Neural progenitor cell (in vitro differentiated cells): ENCODE measurements at regions not wholly inside any gene's neighbourhood (a gene's known extent, or its start where the extent isn't known, plus 50 kb on each side); places are given as distances from the start of the nearest gene placed in this dataset.
A peak's percentile ranks its signal among the peaks of the same experiment; 100 is the strongest.

Source experiments
- DNase-seq: peaks from one replicate; pipeline ENCODE4 v3.0.0-alpha.2; 2016; ENCODE audit warnings: low spot score
- H2AFZ ChIP-seq: fragments of 200-600 bp; sonication (generic); replicated peaks from 2 replicates; pipeline ENCODE4 v1.6.1; 2016; ENCODE audit warnings: antibody characterized with exemption
- H3F3A ChIP-seq: fragments of 200-600 bp; sonication (generic); 2 replicates; pipeline ENCODE4 v1.6.1; 2016; ENCODE audit warnings: antibody characterized with exemption, low read depth
- H3K27ac ChIP-seq: fragments of 200-600 bp; sonication (generic); 2 replicates; pipeline ENCODE4 v1.5.1; 2016; ENCODE audit warnings: mild to moderate bottlenecking
- H3K27me3 ChIP-seq: fragments of 200-600 bp; sonication (generic); 2 replicates; pipeline ENCODE4 v1.6.1; 2016; ENCODE audit warnings: mild to moderate bottlenecking, moderate library complexity
- H3K36me3 ChIP-seq: fragments of 200-600 bp; sonication (generic); 2 replicates; pipeline ENCODE4 v1.5.1; 2016
- H3K4me1 ChIP-seq: fragments of 200-600 bp; sonication (generic); 2 replicates; pipeline ENCODE4 v1.6.1; 2016; ENCODE audit warnings: mixed run types
- H3K4me2 ChIP-seq: fragments of 200-600 bp; sonication (generic); 2 replicates; pipeline ENCODE4 v1.6.1; 2016
- H3K4me3 ChIP-seq: fragments of 200-600 bp; sonication (generic); 2 replicates; pipeline ENCODE4 v1.5.1; 2016
- H3K79me2 ChIP-seq: fragments of 200-600 bp; sonication (generic); 2 replicates; pipeline ENCODE4 v1.6.1; 2016; ENCODE audit warnings: low read depth
- H3K9ac ChIP-seq: fragments of 200-600 bp; sonication (generic); 2 replicates; pipeline ENCODE4 v1.6.1; 2016
- H3K9me3 ChIP-seq: fragments of 200-600 bp; sonication (generic); 2 replicates; pipeline ENCODE4 v1.5.1; 2016; ENCODE audit warnings: low read depth
- H4K20me1 ChIP-seq: fragments of 200-600 bp; sonication (generic); 2 replicates; pipeline ENCODE4 v1.6.1; 2016; ENCODE audit warnings: low read depth
- H3K27ac Mint-ChIP-seq: 3 replicates; pipeline ENCODE4 v1.8.0; 2021; ENCODE audit warnings: mixed read lengths
- H3K27me3 Mint-ChIP-seq: 2 replicates; pipeline ENCODE4 v1.8.0; 2022; ENCODE audit warnings: low read depth, mild to moderate bottlenecking, inconsistent platforms, moderate library complexity, mixed read lengths; ENCODE audit not compliant: insufficient read depth
- H3K36me3 Mint-ChIP-seq: 3 replicates; pipeline ENCODE4 v1.8.0; 2021; ENCODE audit warnings: mixed read lengths
- H3K4me1 Mint-ChIP-seq: 3 replicates; pipeline ENCODE4 v1.8.0; 2021; ENCODE audit warnings: mixed read lengths
- H3K4me3 Mint-ChIP-seq: 3 replicates; pipeline ENCODE4 v1.8.0; 2021; ENCODE audit warnings: mild to moderate bottlenecking, moderate library complexity, mixed read lengths
- H3K9me3 Mint-ChIP-seq: 3 replicates; pipeline ENCODE4 v1.8.0; 2020; ENCODE audit warnings: mixed read lengths
- EZH2 ChIP-seq: fragments of 200-600 bp; sonication (generic); IDR thresholded peaks from 2 replicates; pipeline ENCODE4 v1.6.1; 2017; ENCODE audit warnings: antibody characterized with exemption, mild to moderate bottlenecking, moderate library complexity
- EZH2phosphoT487 ChIP-seq: fragments of 200-600 bp; sonication (generic); IDR thresholded peaks from 2 replicates; pipeline ENCODE4 v1.6.1; 2017; ENCODE audit warnings: antibody characterized with exemption
- TF ChIP-seq, protein P1 (sequence below): fragments of 200-600 bp; sonication (generic); IDR thresholded peaks from 2 replicates; pipeline ENCODE4 v1.5.1; 2017; ENCODE audit warnings: antibody characterized with exemption, mild to moderate bottlenecking

DNA sequence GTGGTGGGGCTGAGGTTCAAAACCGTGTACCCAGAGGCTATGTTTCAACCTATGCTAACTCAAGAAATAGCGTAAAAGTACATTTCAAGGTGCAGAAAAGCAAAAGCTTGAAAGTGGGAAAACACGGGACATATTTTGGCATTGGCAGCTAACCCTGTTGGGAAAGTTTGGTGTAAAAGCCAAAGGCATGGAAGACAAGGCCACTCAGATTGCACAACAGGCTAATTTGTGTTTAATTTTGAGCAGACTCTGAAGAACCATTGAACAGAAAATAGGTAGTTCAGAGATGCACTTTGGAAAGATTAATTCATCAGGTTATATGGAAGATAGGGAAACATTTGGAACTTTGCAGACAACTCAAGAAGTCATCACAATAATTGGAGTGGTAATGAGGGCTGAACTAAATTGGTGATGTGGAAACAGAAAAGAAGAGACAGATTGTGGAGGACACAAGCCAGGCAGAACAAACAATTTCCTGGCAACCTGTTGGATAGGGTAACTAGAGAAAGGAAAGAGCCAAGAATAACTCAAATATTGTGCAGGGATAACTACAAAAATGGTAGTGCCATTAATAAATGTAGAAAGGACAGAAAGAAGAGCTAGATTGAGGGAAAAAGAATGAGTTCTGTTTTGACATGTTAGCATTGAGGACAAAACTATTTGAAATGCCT is 140.5 kb upstream of the PGR start:
- Histone ChIP-seq H4K20me1 (no peaks in the 10 kb centered on the region), H3K79me2 (no peaks in the 10 kb centered on the region), H3K36me3 (no peaks in the 10 kb centered on the region), H3K9me3 (no peaks in the 10 kb centered on the region), H3F3A (no peaks in the 10 kb centered on the region), H3K9ac (no peak overlapping the region), H3K27ac (no peak overlapping the region), H3K4me1 (peaks cover 4% of the 10 kb centered on the region), H2AFZ (no peak overlapping the region), H3K4me3 (no peak overlapping the region), H3K27me3 (no peaks in the 10 kb centered on the region), H3K4me2 (no peak overlapping the region)
- peaks cover 8% of the 10 kb centered on the region for H3K27me3 Mint-ChIP-seq
- TF ChIP-seq EZH2 (no peak), EZH2phosphoT487 (no peak)
- TF ChIP-seq, protein P1, sequence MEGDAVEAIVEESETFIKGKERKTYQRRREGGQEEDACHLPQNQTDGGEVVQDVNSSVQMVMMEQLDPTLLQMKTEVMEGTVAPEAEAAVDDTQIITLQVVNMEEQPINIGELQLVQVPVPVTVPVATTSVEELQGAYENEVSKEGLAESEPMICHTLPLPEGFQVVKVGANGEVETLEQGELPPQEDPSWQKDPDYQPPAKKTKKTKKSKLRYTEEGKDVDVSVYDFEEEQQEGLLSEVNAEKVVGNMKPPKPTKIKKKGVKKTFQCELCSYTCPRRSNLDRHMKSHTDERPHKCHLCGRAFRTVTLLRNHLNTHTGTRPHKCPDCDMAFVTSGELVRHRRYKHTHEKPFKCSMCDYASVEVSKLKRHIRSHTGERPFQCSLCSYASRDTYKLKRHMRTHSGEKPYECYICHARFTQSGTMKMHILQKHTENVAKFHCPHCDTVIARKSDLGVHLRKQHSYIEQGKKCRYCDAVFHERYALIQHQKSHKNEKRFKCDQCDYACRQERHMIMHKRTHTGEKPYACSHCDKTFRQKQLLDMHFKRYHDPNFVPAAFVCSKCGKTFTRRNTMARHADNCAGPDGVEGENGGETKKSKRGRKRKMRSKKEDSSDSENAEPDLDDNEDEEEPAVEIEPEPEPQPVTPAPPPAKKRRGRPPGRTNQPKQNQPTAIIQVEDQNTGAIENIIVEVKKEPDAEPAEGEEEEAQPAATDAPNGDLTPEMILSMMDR: no peak
- H3K9me3 Mint-ChIP-seq: no peaks in the 10 kb centered on the region
- no peaks in the 10 kb centered on the region for H3K36me3 Mint-ChIP-seq
- no peak overlapping the region for H3K4me3 Mint-ChIP-seq
- peaks cover 17% of the 10 kb centered on the region for H3K4me1 Mint-ChIP-seq
- no peak for DNase-seq
- no peak overlapping the region for H3K27ac Mint-ChIP-seq

DNA sequence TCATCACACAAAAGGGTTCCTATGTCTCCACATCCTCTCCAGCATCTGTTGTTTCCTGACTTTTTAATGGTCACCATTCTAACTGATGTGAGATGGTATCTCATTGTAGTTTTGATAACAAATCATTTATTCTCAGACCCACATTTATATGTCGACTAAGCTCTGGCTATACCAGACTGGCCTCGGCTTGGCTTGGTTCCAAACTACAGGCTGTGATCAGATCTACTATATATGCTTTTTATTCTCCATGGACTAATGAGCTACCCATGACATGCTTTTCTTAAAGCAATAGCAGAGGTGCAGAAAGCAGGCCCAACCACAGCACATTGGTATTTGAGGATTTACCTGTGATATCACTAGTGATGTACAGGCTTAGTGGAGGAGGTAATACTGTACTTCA is 139.8 kb upstream of the PGR start:
- Mint-ChIP-seq H3K36me3 (no peaks in the 10 kb centered on the region), H3K9me3 (no peaks in the 10 kb centered on the region), H3K27ac (no peak overlapping the region), H3K27me3 (peaks cover 8% of the 10 kb centered on the region), H3K4me3 (no peak overlapping the region), H3K4me1 (peaks cover 22% of the 10 kb centered on the region)
- no peak for DNase-seq
- no peaks in the 10 kb centered on the region for H3K36me3 ChIP-seq
- H3K27me3 ChIP-seq: no peaks in the 10 kb centered on the region
- H3K79me2 ChIP-seq: no peaks in the 10 kb centered on the region
- no peak overlapping the region for H2AFZ ChIP-seq
- no peaks in the 10 kb centered on the region for H3K9me3 ChIP-seq
- no peak overlapping the region for H3K9ac ChIP-seq
- TF ChIP-seq EZH2phosphoT487 (no peak), EZH2 (no peak)
- TF ChIP-seq, protein P1: no peak
- no peak overlapping the region for H3K4me3 ChIP-seq
- no peaks in the 10 kb centered on the region for H3F3A ChIP-seq
- no peak overlapping the region for H3K27ac ChIP-seq
- no peaks in the 10 kb centered on the region for H4K20me1 ChIP-seq
- no peak overlapping the region for H3K4me2 ChIP-seq
- H3K4me1 ChIP-seq: peaks cover 5% of the 10 kb centered on the region

DNA sequence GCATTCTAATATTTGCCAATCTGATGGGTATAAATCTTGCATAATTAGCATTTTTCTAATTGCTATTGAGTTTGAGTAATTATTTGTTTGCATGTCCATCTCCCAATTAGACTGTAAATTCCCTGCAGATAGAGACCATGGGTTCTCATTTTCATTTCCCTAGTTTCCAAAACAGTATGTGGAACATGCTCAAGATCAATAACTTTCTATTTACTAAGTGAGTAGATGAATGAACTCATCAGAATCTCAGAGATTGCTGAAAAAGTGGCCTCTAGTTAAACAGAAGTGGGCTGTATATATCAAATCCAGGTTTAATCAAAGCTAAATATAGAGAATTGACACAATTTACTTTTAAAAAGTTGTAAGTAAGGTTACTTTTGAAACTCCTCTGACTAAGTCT is 138.0 kb upstream of the PGR start:
- Histone ChIP-seq H2AFZ (no peak overlapping the region), H3K36me3 (no peaks in the 10 kb centered on the region), H3K9me3 (no peaks in the 10 kb centered on the region), H3K4me2 (no peak overlapping the region), H3K9ac (no peak overlapping the region), H4K20me1 (no peaks in the 10 kb centered on the region), H3K79me2 (no peaks in the 10 kb centered on the region), H3K4me1 (peaks cover 4% of the 10 kb centered on the region), H3K27ac (no peak overlapping the region), H3K4me3 (no peak overlapping the region), H3K27me3 (no peaks in the 10 kb centered on the region), H3F3A (no peaks in the 10 kb centered on the region)
- H3K36me3 Mint-ChIP-seq: no peaks in the 10 kb centered on the region
- TF ChIP-seq EZH2phosphoT487: no peak
- no peak overlapping the region for H3K4me3 Mint-ChIP-seq
- no peak overlapping the region for H3K27ac Mint-ChIP-seq
- no peaks in the 10 kb centered on the region for H3K9me3 Mint-ChIP-seq
- no peak for DNase-seq
- H3K4me1 Mint-ChIP-seq: peaks cover 13% of the 10 kb centered on the region
- H3K27me3 Mint-ChIP-seq: peaks cover 8% of the 10 kb centered on the region

DNA sequence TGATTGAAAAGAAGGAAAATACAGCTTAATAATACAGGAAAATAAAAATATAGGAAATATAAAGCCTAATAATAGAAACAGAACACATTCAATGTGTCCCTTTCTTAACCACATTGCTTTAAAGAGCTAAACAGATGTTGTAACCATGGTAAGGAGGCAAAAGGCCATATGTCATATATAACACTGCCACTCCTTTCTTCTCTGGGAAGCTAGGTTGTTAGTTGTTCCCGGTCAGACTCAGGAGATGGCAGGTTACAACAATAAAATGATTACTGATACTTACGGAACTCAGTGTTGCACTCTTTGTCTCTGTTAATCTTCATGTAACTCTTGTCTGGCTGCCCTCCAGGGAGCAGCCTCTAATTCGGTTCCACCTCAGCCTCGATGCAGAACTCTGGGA is 134.7 kb upstream of the PGR start:
- H3K9me3 ChIP-seq: no peaks in the 10 kb centered on the region
- H3K27ac Mint-ChIP-seq: no peak overlapping the region
- H3K4me3 Mint-ChIP-seq: no peak overlapping the region
- H3K9ac ChIP-seq: no peak overlapping the region
- no peaks in the 10 kb centered on the region for H3K36me3 Mint-ChIP-seq
- H4K20me1 ChIP-seq: no peaks in the 10 kb centered on the region
- no peak overlapping the region for H3K27ac ChIP-seq
- H3K4me1 Mint-ChIP-seq: peaks cover 15% of the 10 kb centered on the region
- H3K27me3 ChIP-seq: no peaks in the 10 kb centered on the region
- H3K4me1 ChIP-seq: peaks cover 4% of the 10 kb centered on the region
- H3K4me3 ChIP-seq: no peak overlapping the region
- H3K9me3 Mint-ChIP-seq: no peaks in the 10 kb centered on the region
- H3K4me2 ChIP-seq: peak overlapping the region; percentile 16
- H3K79me2 ChIP-seq: no peaks in the 10 kb centered on the region
- DNase-seq: peak; percentile 37
- H2AFZ ChIP-seq: peak overlapping the region; percentile 63
- H3K36me3 ChIP-seq: no peaks in the 10 kb centered on the region
- H3K27me3 Mint-ChIP-seq: peaks cover 8% of the 10 kb centered on the region
- TF ChIP-seq EZH2phosphoT487: no peak
- TF ChIP-seq EZH2: no peak
- TF ChIP-seq, protein P1: no peak
- H3F3A ChIP-seq: no peaks in the 10 kb centered on the region
